ENCODE measurements at regions not wholly inside any gene's neighbourhood (a gene's known extent, or its start where the extent isn't known, plus 50 kb on each side); places are given as distances from the start of the nearest gene placed in this dataset.

DNA sequence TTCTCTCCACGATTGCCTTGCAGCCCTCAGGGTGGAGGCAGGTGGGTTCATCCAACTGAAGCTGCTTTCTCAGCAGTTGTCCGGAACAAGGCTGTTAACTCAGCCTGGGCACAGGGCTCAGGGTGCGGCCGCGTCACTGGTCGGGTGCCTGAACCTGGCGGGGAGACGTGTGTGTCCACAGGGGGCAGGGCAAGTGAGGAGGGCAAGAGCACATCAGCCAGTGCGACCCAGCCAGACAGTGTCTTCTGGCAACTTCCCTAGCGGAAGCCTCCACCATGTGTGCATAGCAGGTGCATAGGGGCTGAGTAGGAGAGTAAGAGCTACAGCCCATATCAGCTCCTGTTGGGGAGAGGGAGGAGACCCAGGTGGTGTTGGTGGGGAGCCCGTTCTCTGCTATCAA lies 150.4 kb upstream of the THRB start:
- no peak for ATAC-seq

DNA sequence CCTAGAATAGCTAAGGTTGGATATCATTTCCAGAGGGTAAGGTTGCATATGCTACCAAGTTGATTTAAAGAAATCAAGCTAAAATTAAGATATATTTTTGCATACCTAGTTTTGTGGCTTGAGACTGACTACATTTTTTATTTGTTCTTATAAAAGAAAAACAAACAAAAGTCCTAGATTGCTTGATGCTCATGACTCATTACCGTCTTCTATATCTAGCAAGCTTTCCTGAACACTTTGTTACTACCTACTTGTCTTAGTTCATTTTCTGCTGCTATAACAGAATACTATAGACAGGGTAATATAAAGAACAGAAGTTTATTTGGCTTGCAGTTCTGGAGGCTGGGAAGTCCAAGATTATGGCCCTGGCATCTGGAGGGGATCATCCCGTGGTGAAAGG lies 152.1 kb upstream of the THRB start:
- no peak for ATAC-seq

GRCh38 chr3:24648063-24648462 lies 153.4 kb upstream of the THRB start:
- no peak for ATAC-seq

DNA sequence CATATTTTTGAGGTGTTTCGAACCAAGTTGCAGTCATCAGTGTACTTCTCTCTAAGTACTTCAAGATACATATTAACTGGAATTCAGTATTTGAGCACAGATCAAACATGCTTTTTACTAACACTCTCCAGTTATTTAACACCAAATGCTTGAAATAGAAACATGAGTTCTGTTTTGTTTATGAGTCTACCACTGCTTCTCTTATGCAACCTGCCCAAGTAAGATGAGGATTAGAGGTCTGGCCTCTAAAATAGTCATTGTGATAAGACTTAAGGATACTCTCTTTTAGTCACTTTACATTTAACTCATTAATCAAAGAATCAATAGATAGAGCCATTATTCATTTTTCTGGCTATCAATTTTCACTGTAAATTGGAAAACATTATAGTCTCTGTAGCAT lies 156.2 kb upstream of the THRB start:
- no peak for ATAC-seq

DNA sequence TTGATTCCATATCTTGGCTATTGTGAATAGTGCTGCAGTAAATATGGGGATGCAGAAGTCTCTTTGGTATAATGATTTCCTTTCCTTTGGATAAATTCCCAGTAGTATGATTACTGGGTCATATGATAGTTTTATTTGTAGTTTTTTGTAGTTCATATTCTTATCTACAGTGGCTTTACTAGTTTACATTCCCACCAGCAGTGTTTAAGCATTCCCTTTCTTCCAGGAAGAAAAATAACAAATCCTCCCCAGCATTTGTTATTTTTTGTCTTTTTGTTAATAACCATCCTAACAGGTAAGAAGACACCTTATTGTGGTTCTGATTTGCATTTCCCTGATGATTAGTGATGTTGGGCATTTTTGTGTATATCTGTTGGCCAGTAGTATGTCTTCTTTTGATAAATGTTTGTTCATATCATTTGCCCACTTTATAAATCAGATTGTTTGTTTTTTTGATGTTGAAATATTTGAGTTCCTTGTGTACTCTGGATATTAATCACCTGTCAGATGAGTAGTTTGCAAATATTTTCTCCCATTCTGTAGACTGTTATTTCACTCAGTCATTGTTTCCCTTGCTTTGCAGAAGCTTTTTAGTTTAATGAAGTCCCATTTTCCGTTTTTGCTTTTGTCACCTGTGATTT lies 163.3 kb upstream of the THRB start:
- no peak for ATAC-seq

DNA sequence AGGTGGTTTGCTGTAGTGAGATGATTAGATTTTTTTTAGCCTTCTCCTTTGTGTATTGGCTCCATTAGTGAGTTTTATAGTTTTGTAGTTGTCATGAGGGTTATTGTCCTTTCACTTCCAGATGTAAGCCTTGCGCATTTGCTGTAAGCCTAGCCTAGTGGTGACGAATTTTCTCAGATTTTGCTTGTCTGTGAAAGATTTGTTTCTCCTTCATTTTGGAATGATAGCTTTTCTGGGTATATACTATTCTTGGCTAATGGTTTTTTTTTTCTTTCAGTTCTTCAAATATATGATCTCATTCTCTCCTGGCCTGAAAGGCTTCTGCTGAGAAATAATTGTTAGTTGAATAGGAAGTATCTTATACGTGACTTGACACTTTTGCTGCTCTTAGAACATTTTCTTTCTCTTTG lies 166.5 kb upstream of the THRB start:
- ATAC-seq = no peak

DNA sequence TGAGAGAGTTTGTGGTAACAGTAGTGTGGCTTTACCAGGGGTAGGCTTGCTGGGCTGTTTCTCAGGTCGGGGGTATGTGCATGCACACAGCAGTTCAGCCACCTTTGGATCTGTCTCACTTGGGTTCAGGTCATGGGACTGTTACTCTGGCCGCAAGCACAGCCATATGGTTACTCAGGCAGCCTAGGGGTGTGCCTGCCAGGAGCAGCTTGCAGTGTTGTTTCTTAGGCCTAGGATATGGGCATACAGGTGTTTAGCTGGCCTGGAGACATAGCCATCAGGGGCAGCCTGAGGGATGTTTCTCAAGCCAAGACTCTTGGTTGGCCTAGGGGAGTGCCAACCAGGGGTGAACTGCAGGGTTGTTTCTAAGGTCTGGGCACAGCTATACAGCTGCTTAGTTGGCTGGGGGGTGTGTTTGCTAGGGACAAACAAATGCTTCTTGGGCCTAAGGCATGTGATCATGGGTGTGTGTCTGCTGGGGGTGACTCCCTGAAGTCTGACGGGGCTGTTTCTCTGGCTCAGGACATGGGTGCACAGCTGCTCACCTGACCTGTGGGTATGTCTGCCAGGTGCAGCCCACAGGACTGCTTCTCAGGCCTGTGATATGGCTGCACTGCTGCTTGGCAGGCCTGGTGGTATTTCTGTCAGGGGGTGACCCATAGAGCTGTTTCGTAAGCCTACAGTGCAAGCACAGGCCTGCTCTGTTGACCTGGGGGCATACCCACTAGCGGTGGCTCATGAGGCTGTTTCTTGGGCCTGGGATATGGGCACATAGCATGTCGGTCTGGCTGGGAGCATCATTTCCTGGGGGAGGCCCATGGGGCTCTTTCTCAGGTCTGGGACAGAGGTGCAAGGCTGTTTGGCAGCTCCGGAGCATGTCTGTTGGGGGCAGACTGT lies 168.0 kb upstream of the THRB start:
- no peak for ATAC-seq

GRCh38 chr3:24663406-24663805 lies 168.8 kb upstream of the THRB start:
- no peak for ATAC-seq

DNA sequence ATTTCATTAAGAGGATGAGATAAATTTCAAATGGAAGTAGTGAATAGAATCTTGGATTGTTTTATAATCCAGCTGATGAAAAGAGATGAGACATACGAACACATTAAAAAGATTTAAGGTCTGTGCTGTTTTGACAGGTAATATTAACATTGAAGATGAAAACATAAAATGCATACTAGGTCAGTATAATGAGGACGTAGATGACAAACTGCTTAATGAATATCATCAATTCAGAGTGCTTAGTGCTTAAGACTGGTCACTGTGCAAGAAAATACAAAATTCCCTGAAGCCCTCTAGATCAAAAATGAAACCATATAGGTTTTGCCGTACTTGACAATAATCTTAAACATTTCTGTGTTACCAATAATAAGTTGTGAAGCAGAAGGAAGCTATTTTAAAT lies 173.4 kb upstream of the THRB start:
- ATAC-seq = no peak

DNA sequence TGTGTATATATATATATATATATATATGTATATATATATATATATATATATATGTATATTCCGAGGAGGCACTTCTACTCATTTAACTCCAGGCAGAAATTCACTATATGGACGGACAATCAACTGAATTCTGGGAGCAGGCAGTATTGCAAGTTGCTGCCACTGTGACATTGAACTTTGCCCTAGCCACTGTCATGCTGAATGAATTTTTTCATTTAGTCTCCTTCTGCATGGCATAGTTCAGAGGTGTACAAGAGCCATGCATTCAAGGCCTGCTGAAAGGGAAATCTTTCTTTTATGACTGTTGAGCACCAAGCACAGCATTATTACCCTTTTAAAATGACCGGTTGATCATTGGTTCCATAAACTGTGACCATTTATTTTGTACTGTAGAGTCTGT lies 176.2 kb upstream of the THRB start:
- ATAC-seq = no peak

GRCh38 chr3:24673596-24673995 lies 178.9 kb upstream of the THRB start:
- no peak for ATAC-seq

DNA sequence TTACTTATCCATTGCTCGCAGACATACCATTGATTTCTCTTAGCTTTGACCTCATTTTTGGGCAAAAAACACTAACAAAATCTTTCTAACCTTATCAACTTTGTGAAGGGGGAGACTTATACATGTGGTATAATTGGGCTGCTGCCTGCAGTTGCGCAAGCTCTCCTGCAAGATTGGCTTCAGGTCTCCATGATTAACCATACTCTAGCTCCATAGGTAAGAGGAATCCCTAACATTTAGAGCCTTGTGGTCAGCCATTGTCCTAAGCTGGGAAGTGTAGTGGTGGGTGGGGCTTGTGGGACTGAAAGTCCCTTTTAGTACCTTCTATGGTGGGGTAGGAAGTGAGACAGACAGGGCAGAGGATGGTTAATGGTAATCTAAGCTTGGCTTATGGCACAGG lies 179.6 kb upstream of the THRB start:
- no peak for ATAC-seq

DNA sequence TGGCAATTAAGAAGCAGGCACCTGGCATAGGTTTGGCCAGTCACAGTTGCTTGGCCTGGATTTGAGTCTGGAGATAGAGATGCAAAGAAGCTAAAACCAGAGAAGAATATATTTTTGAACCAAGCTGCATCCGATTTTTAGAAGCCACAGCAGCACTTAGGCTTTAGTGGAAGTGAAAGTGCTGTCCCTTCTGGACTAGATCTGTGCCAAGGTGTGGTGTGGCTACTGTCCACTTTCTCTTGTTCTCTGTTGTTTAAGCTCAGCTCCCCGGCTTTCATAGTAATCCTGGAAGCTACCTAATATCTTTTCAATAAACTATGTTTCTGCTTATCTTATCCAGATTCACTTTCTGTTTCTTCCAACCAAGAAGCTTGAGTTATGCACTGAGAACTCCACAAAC lies 183.4 kb upstream of the THRB start:
- no peak for ATAC-seq

GRCh38 chr3:24678421-24678865 lies 183.8 kb upstream of the THRB start:
- no peak for ATAC-seq

DNA sequence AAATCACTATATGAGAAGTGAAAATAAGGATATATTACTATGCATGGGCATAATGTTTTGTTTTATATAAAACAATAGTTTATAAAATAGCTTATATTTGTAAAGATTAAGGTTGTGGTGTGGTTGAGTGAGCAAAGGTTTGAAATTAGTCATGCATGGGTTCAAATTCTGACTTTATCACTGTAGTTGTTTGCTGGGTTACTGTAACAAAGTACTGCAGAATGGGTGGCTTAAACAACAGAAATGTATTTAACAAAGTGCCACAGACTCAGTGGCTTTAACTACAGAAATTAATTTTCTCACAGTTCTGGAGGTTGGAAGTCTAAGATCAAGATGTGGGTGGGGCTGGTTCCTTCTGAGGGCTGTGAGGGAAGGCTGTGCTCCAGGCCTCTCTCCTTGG lies 184.8 kb upstream of the THRB start:
- ATAC-seq = no peak

GRCh38 chr3:24680214-24680967 lies 185.7 kb upstream of the THRB start:
- ATAC-seq = no peak

DNA sequence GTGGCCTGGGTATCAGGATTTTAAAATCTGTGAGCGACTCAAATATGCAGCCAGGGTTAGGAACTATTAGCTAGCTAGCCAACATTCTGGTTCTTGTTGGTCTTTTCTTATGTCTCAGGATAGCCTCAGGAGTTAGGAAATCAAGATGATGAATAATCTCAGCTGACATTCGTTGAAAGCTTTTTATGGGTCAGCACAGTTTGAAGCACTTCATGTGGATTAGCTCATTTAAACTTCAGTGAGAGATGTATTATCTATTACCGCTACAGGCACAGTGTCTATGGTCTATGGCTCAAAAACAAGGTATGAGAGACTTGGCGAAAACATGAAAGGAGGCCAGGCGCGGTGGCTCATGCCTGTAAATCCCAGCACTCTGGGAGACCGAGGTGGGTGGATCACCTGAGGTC lies 187.5 kb upstream of the THRB start:
- ATAC-seq = no peak

- ATAC-seq = no peak
These were observed 188.4 kb upstream of the THRB start for GRCh38 chr3:24683090-24683489.

- no peak for ATAC-seq
These were observed 189.2 kb upstream of the THRB start for GRCh38 chr3:24683633-24684384.

GRCh38 chr3:24684506-24685023 lies 189.9 kb upstream of the THRB start:
- ATAC-seq = no peak

DNA sequence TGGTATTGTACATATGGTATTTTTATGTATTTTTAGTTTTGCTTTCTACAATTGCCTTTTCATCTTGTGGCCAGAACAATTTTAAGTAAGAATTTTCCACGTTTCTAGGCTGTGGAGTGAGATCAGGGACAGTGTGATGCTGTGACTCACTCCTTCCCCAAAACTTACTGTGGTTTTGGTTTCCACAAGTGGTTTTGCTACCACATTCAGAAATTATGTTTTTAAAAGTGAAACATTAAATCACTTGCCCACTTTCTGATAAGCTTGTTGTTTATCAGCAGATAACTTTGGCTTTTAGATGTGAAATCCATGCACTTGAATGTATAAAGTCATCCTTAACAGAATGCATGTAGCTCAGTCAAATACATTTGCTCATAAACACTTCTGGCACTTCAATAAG lies 192.2 kb upstream of the THRB start:
- ATAC-seq = peak; percentile 35 to 38

GRCh38 chr3:24687671-24688070 lies 193.0 kb upstream of the THRB start:
- ATAC-seq = no peak

All from activated CD4-positive, CD25-positive, alpha-beta regulatory T cell treated with anti-CD3 and anti-CD28 coated beads, Interleukin-2, amount 50 U/mL, for 24 hours (primary cell).